GM20000 (cell line): ENCODE measurements at regions not wholly inside any gene's neighbourhood (a gene's known extent, or its start where the extent isn't known, plus 50 kb on each side); places are given as distances from the start of the nearest gene placed in this dataset.
A peak's percentile ranks its signal among the peaks of the same experiment; 100 is the strongest.

Experiments used
- DNase-seq: peaks from one replicate; pipeline ENCODE4 v3.0.0; 2012; ENCODE audit warnings: low spot score
- CTCF ChIP-seq: IDR thresholded peaks from 2 replicates; pipeline ENCODE4 v1.5.1; 2012; ENCODE audit warnings: mild to moderate bottlenecking, control low read depth; ENCODE audit errors: extremely low read depth, missing control alignments

GRCh38 chr7:26070290-26070689 is 81.7 kb upstream of the NFE2L3 start:
- TF ChIP-seq CTCF, result no peak
- no peak for DNase-seq

GRCh38 chr7:26071622-26072456 is 80.2 kb upstream of the NFE2L3 start:
- DNase-seq, result no peak
- TF ChIP-seq CTCF, result no peak

GRCh38 chr7:26073041-26073440 is 79.0 kb upstream of the NFE2L3 start:
- no peak for TF ChIP-seq CTCF
- DNase-seq, result no peak

GRCh38 chr7:26074919-26075318 is 77.1 kb upstream of the NFE2L3 start:
- TF ChIP-seq CTCF, result no peak
- DNase-seq, result no peak

GRCh38 chr7:26076691-26077090 is 75.3 kb upstream of the NFE2L3 start:
- DNase-seq, result no peak
- no peak for TF ChIP-seq CTCF

- DNase-seq, result peak; percentile 61
- TF ChIP-seq CTCF, result peak; percentile 40
These were observed 73.3 kb upstream of the NFE2L3 start for GRCh38 chr7:26078437-26079336.

GRCh38 chr7:26081638-26082037 is 70.4 kb upstream of the NFE2L3 start:
- DNase-seq, result no peak
- TF ChIP-seq CTCF, result no peak
